ENCODE measurements at regions not wholly inside any gene's neighbourhood (a gene's known extent, or its start where the extent isn't known, plus 50 kb on each side); places are given as distances from the start of the nearest gene placed in this dataset.

DNA sequence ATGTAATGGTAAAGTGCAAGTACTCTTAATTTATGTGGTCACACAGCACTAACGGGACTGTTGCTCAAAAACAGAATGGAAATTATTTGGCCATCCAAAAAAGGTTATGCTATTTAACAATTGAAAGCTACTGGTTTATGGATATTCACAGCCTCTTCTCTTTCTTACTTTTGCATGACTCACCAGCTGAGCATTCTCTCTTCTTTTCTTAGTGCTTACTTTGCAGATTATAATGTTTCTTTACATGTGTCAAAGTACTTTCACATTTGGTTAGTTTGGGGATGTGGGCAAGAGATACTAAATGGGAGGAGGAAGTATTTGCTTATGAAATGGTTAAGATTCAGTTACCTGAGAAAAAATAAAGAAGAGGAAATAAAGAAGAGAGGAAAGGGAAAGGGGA, 610.5 kb downstream of the HTR1B start:
- TF ChIP-seq, protein P1, sequence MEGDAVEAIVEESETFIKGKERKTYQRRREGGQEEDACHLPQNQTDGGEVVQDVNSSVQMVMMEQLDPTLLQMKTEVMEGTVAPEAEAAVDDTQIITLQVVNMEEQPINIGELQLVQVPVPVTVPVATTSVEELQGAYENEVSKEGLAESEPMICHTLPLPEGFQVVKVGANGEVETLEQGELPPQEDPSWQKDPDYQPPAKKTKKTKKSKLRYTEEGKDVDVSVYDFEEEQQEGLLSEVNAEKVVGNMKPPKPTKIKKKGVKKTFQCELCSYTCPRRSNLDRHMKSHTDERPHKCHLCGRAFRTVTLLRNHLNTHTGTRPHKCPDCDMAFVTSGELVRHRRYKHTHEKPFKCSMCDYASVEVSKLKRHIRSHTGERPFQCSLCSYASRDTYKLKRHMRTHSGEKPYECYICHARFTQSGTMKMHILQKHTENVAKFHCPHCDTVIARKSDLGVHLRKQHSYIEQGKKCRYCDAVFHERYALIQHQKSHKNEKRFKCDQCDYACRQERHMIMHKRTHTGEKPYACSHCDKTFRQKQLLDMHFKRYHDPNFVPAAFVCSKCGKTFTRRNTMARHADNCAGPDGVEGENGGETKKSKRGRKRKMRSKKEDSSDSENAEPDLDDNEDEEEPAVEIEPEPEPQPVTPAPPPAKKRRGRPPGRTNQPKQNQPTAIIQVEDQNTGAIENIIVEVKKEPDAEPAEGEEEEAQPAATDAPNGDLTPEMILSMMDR (conservative IDR thresholded peaks at IDR 0.05) = no peak
- no peak for TF ChIP-seq EZH2 (IDR thresholded peaks at IDR 0.05; ENCODE audit: low read depth)
